A549 (cell line): ENCODE measurements at regions not wholly inside any gene's neighbourhood (a gene's known extent, or its start where the extent isn't known, plus 50 kb on each side); places are given as distances from the start of the nearest gene placed in this dataset.

Experiments used
- EP300 ChIP-seq, 2 experiments: fragments of >200 bp; sonication (Bioruptor Twin); formaldehyde crosslinking; IDR thresholded peaks; 2 replicates in 1 of 2; 3 replicates in 1 of 2; pipeline ENCODE4 v1.6.1; 2016 to 2017
- NR3C1 ChIP-seq: fragments of >200 bp; sonication (Bioruptor Twin); formaldehyde crosslinking; IDR thresholded peaks from 3 replicates; pipeline ENCODE4 v1.6.1; 2017
- RFX5 ChIP-seq: fragments of 450-650 bp; IDR thresholded peaks from 2 replicates; pipeline ENCODE4 v1.7.1; 2014; ENCODE audit warnings: antibody characterized with exemption, mild to moderate bottlenecking, moderate library complexity
- TF ChIP-seq, protein P1 (sequence below): fragments of >200 bp; sonication (Bioruptor Twin); formaldehyde crosslinking; IDR thresholded peaks from 3 replicates; pipeline ENCODE4 v1.5.1; 2016

DNA sequence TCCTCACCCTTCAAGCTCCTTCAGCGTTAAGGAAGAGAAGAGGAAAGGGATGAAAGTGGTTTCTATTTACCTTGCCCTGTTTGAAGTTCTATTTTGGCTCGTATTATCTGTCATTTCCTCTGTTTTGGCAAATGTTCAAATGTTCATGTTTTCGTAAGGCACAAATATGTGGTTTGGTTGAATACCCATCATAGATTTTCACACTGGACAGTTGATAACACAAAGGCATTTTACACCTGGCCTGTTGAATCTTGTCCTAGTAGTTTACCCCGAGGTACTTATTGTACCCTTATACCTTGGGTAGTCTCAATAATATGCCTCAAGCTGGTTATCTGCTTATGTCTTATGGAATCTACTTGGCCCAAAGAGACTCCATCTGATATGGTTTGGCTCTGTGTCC is 706.9 kb downstream of the METTL15 start:
- TF ChIP-seq, protein P1, sequence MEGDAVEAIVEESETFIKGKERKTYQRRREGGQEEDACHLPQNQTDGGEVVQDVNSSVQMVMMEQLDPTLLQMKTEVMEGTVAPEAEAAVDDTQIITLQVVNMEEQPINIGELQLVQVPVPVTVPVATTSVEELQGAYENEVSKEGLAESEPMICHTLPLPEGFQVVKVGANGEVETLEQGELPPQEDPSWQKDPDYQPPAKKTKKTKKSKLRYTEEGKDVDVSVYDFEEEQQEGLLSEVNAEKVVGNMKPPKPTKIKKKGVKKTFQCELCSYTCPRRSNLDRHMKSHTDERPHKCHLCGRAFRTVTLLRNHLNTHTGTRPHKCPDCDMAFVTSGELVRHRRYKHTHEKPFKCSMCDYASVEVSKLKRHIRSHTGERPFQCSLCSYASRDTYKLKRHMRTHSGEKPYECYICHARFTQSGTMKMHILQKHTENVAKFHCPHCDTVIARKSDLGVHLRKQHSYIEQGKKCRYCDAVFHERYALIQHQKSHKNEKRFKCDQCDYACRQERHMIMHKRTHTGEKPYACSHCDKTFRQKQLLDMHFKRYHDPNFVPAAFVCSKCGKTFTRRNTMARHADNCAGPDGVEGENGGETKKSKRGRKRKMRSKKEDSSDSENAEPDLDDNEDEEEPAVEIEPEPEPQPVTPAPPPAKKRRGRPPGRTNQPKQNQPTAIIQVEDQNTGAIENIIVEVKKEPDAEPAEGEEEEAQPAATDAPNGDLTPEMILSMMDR, result no peak
- TF ChIP-seq NR3C1 (no peak), EP300 (IDR thresholded peaks at IDR 0.05) (no peak), RFX5 (no peak)
